NB4 (cell line): ENCODE measurements at regions not wholly inside any gene's neighbourhood (a gene's known extent, or its start where the extent isn't known, plus 50 kb on each side); places are given as distances from the start of the nearest gene placed in this dataset.

Experiments
- CTCF ChIP-seq: IDR thresholded peaks from one replicate; pipeline ENCODE4 v1.5.1; 2012; ENCODE audit warnings: low read depth, low read length
- MYC ChIP-seq: IDR thresholded peaks from 2 replicates; pipeline ENCODE4 v1.6.1; 2011; ENCODE audit warnings: low read depth, low read length
- POLR2A ChIP-seq: IDR thresholded peaks from 2 replicates; pipeline ENCODE4 v1.6.1; 2011; ENCODE audit warnings: mild to moderate bottlenecking; ENCODE audit not compliant: insufficient read length; ENCODE audit errors: extremely low read depth

- no peak for TF ChIP-seq CTCF
- no peak for TF ChIP-seq POLR2A
- TF ChIP-seq MYC = no peak
These were observed 145.4 kb upstream of the BMP4 start for GRCh38 chr14:54102051-54102456.
